Keratinocyte (primary cell): ENCODE measurements at regions not wholly inside any gene's neighbourhood (a gene's known extent, or its start where the extent isn't known, plus 50 kb on each side); places are given as distances from the start of the nearest gene placed in this dataset.

Experiments
- EZH2 ChIP-seq: IDR thresholded peaks from one replicate; pipeline ENCODE4 v1.6.1; 2012; ENCODE audit warnings: inconsistent platforms, mild to moderate bottlenecking, low read length, moderate library complexity
- TF ChIP-seq, protein P1 (sequence below), 3 experiments: IDR thresholded peaks in 1 of 3; conservative IDR thresholded peaks in 1 of 3; optimal IDR thresholded peaks in 1 of 3; 2 replicates in 2 of 3; 3 replicates in 1 of 3; pipeline versions ENCODE3 to v1.5.1; 2011; ENCODE audit warnings: low read length in 3 of 3, mild to moderate bottlenecking in 3 of 3, moderate library complexity in 2 of 3, control low read depth in 1 of 3, inconsistent platforms in 1 of 3; ENCODE audit not compliant: insufficient read depth in 2 of 3; ENCODE audit errors: extremely low read depth in 1 of 3

DNA sequence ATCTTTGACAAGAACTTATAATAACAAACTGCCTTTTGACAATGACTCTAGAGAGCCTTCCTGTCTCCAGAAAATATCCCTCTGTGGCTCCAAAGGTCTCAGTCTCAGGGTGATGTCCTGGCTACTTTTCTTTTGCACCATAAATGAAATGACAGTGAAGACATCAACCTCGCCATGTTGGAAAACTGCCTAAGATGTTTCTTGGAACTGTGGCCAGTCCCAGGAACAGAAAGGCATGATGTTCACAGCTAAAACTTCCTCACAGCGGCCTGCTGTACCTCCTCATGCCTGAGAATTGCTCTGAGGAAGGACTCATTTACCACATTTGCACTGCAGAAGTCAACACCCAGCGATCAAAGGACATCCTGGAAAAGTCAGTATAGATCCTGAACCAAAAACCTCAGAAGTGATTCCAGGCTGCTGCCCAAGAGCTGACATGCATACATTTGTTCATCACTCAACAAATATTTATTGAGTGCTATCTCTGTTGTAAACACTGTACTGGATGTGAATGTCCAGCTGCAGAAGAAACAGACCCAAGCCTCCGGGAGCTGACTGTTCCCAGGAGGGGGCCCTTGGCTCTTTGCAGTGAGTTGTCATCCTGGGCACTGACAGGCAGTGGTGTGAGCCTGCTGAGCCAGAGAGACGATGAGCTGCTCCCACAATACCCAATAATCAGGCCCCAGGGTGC is 64.3 kb upstream of the ACSL3 start:
- TF ChIP-seq EZH2: no peak
- TF ChIP-seq, protein P1, sequence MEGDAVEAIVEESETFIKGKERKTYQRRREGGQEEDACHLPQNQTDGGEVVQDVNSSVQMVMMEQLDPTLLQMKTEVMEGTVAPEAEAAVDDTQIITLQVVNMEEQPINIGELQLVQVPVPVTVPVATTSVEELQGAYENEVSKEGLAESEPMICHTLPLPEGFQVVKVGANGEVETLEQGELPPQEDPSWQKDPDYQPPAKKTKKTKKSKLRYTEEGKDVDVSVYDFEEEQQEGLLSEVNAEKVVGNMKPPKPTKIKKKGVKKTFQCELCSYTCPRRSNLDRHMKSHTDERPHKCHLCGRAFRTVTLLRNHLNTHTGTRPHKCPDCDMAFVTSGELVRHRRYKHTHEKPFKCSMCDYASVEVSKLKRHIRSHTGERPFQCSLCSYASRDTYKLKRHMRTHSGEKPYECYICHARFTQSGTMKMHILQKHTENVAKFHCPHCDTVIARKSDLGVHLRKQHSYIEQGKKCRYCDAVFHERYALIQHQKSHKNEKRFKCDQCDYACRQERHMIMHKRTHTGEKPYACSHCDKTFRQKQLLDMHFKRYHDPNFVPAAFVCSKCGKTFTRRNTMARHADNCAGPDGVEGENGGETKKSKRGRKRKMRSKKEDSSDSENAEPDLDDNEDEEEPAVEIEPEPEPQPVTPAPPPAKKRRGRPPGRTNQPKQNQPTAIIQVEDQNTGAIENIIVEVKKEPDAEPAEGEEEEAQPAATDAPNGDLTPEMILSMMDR (optimal IDR thresholded peaks at IDR 0.05 in 1 of 3, IDR thresholded peaks at IDR 0.05 in 1 of 3, conservative IDR thresholded peaks at IDR 0.05 in 1 of 3; ENCODE audit: extremely low read depth in 1 of 3, insufficient read depth in 2 of 3, low read length in 3 of 3): no peak
